GM12873 (cell line): ENCODE measurements at regions not wholly inside any gene's neighbourhood (a gene's known extent, or its start where the extent isn't known, plus 50 kb on each side); places are given as distances from the start of the nearest gene placed in this dataset.

Experiments used
- TF ChIP-seq, protein P1 (sequence below): IDR thresholded peaks from 2 replicates; pipeline ENCODE4 v1.5.1; 2012; ENCODE audit warnings: low read depth, mild to moderate bottlenecking, moderate library complexity, low read length, control low read depth; ENCODE audit not compliant: insufficient read depth; ENCODE audit errors: missing control alignments

DNA sequence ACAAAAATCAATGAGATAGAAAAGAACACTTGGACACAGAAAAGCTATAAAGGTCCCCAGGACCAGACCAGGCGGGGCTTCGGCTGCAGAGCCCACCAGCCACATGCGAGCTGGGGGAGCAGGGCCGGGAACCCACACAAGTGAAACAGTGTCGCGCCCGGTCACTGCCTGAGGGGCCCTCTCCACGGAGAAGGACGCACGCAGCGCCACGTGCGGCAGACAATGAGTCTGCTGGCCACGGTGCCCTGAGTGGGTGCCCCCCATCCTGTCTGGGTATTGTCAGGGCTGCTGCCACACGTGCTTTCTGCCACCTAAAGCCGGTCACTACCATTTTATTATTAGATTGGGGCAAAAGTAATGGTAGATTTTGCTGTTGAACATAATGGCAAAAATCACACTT, 207.9 kb upstream of the HDAC4 start:
- TF ChIP-seq, protein P1, sequence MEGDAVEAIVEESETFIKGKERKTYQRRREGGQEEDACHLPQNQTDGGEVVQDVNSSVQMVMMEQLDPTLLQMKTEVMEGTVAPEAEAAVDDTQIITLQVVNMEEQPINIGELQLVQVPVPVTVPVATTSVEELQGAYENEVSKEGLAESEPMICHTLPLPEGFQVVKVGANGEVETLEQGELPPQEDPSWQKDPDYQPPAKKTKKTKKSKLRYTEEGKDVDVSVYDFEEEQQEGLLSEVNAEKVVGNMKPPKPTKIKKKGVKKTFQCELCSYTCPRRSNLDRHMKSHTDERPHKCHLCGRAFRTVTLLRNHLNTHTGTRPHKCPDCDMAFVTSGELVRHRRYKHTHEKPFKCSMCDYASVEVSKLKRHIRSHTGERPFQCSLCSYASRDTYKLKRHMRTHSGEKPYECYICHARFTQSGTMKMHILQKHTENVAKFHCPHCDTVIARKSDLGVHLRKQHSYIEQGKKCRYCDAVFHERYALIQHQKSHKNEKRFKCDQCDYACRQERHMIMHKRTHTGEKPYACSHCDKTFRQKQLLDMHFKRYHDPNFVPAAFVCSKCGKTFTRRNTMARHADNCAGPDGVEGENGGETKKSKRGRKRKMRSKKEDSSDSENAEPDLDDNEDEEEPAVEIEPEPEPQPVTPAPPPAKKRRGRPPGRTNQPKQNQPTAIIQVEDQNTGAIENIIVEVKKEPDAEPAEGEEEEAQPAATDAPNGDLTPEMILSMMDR, result no peak

GRCh38 chr2:239608260-239608659, 207.4 kb upstream of the HDAC4 start:
- TF ChIP-seq, protein P1, result no peak

DNA sequence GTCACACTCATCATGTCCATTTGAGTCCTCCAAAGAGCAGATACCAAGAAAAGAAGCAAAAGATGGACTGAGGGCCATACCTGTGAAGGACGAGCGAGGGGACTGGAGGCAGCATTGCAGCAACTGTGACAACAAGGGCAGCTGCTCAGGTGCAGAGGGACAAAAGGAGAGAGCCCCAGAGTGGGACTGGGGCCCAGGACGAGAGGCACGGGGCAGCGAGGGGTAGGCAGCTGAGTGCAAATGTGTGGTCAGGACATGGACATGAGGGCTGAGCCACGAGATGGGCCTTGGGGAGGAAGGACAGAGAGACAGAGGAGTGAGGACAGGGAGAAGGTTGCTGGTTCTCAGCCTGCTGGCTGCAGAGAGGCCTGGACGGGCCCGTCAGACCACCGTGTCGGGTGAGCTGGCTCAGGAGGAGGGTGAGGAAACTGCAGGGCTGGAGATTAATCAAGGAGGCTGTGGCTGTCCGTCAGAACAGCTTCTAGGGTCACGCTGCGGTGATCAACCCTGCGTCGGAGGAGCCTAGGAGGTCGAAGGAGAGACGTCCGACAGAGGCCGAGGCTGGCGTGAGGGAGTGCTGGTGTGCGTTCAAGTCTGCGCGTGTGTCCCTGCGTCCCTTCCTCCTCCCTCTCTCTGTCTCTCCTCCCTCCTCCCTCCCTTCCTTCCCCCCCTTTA, 206.8 kb upstream of the HDAC4 start:
- TF ChIP-seq, protein P1, result no peak

DNA sequence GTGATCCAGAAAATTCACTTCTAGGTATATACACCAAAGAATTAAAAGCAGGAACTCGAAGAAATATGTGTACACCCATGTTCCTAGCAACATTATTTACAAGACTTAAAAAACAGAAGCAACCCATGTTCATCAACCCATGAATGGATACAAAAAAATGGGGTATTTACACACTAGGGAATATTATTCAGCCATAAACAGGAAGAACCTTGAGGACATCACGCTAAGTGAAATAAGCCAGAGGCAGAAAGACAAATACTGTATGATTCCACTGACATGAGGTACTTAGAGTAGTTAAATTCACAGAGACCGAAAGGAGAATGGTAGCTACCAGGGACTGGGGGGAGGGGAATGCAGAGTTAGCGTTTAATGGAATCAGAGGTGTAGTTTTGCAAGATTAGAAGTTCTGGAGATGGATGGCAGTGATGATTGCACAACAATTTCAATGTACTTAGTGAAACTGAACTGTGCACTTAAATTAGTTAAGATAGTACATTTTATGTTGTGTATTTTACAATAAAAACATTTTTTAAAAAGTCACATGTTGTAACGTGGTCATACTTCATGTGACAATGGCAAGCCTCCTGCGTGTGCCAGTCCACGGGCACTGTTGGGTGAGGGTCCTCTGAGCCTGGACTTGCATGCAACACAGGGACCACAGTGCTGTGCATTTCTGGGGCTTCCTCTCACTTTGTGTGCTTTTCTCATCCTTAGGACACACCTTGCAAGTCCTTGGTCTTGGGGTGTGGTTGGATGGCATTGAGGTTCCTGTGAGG, 206.1 kb upstream of the HDAC4 start:
- TF ChIP-seq, protein P1, result no peak

- TF ChIP-seq, protein P1, result no peak
Measured at GRCh38 chr2:239605976-239606375, 205.2 kb upstream of the HDAC4 start.

- TF ChIP-seq, protein P1, result no peak
Measured at GRCh38 chr2:239605409-239605808, 204.6 kb upstream of the HDAC4 start.

- TF ChIP-seq, protein P1, result no peak
Measured at GRCh38 chr2:239604861-239605260, 204.0 kb upstream of the HDAC4 start.
